ENCODE measurements at regions not wholly inside any gene's neighbourhood (a gene's known extent, or its start where the extent isn't known, plus 50 kb on each side); places are given as distances from the start of the nearest gene placed in this dataset.

- Histone ChIP-seq H2AFZ (ENCODE audit: low read length) (no peak overlapping the region), H3K4me1 (ENCODE audit: control insufficient read depth in 2 of 2, insufficient read depth in 1 of 2, low read depth in 1 of 2, low read length in 2 of 2) (no peaks in the 10 kb centered on the region), H2BK12ac (ENCODE audit: low read length) (no peak overlapping the region), H3K9me3 (replicated peaks in 1 of 2; ENCODE audit: control insufficient read depth in 2 of 2, insufficient read depth in 1 of 2, low read depth in 1 of 2, low read length in 2 of 2) (no peaks in the 10 kb centered on the region), H3K27me3 (ENCODE audit: control insufficient read depth in 3 of 3, insufficient read depth in 3 of 3, low read depth in 1 of 3, low read length in 3 of 3) (no peaks in the 10 kb centered on the region), H3K4me3 (ENCODE audit: low read length in 2 of 2) (no peak overlapping the region), H4K8ac (ENCODE audit: low read depth, low read length) (no peak overlapping the region), H3K27ac (replicated peaks; ENCODE audit: low read length) (no peak overlapping the region), H4K91ac (ENCODE audit: low read depth, low read length, poor library complexity) (no peak overlapping the region), H2BK15ac (ENCODE audit: low read length) (no peak overlapping the region), H3K4me2 (ENCODE audit: insufficient read depth, low read length, poor library complexity, severe bottlenecking) (no peak overlapping the region), H3K4ac (ENCODE audit: low read length) (no peak overlapping the region), H2BK120ac (ENCODE audit: low read depth, low read length) (no peak overlapping the region), H3K36me3 (replicated peaks in 1 of 2; ENCODE audit: control insufficient read depth in 2 of 2, insufficient read depth in 2 of 2, low read length in 2 of 2) (no peaks in the 10 kb centered on the region), H3K23ac (ENCODE audit: low read depth, low read length, poor library complexity) (no peak overlapping the region), H3K14ac (ENCODE audit: low read length) (no peak overlapping the region), H2AK5ac (ENCODE audit: low read depth, low read length) (no peak overlapping the region), H3K9ac (ENCODE audit: low read depth, low read length, poor library complexity) (no peak overlapping the region), H3K79me1 (ENCODE audit: low read depth, low read length) (no peaks in the 10 kb centered on the region), H3K18ac (ENCODE audit: low read length) (no peak overlapping the region), H2BK5ac (ENCODE audit: low read length) (no peak overlapping the region)
- no peak for DNase-seq (ENCODE audit: low spot score)
- no CpG with 5 or more reads among the region's 2 CpGs for WGBS, 2 donors (ENCODE audit: extremely low coverage in 2 of 2, insufficient read length in 2 of 2, insufficient replicate concordance in 1 of 2)
These were observed 1794.7 kb upstream of the PIK3C3 start for GRCh38 chr18:40160361-40160760.

- Histone ChIP-seq H3K18ac (ENCODE audit: low read length) (no peak overlapping the region), H3K9me3 (replicated peaks in 1 of 2; ENCODE audit: control insufficient read depth in 2 of 2, insufficient read depth in 1 of 2, low read depth in 1 of 2, low read length in 2 of 2) (no peaks in the 10 kb centered on the region), H4K8ac (ENCODE audit: low read depth, low read length) (no peak overlapping the region), H3K4me3 (ENCODE audit: low read length in 2 of 2) (no peak overlapping the region), H2BK12ac (ENCODE audit: low read length) (no peak overlapping the region), H4K91ac (ENCODE audit: low read depth, low read length, poor library complexity) (no peak overlapping the region), H2BK120ac (ENCODE audit: low read depth, low read length) (no peak overlapping the region), H3K14ac (ENCODE audit: low read length) (no peak overlapping the region), H3K27ac (replicated peaks; ENCODE audit: low read length) (no peak overlapping the region), H3K4ac (ENCODE audit: low read length) (no peak overlapping the region), H2BK15ac (ENCODE audit: low read length) (no peak overlapping the region), H3K9ac (ENCODE audit: low read depth, low read length, poor library complexity) (no peak overlapping the region), H3K36me3 (replicated peaks in 1 of 2; ENCODE audit: control insufficient read depth in 2 of 2, insufficient read depth in 2 of 2, low read length in 2 of 2) (no peaks in the 10 kb centered on the region), H3K23ac (ENCODE audit: low read depth, low read length, poor library complexity) (no peak overlapping the region), H2AK5ac (ENCODE audit: low read depth, low read length) (no peak overlapping the region), H3K27me3 (ENCODE audit: control insufficient read depth in 3 of 3, insufficient read depth in 3 of 3, low read depth in 1 of 3, low read length in 3 of 3) (no peaks in the 10 kb centered on the region), H3K4me1 (ENCODE audit: control insufficient read depth in 2 of 2, insufficient read depth in 1 of 2, low read depth in 1 of 2, low read length in 2 of 2) (no peaks in the 10 kb centered on the region), H3K4me2 (ENCODE audit: insufficient read depth, low read length, poor library complexity, severe bottlenecking) (no peak overlapping the region), H3K79me1 (ENCODE audit: low read depth, low read length) (no peaks in the 10 kb centered on the region), H2BK5ac (ENCODE audit: low read length) (no peak overlapping the region), H2AFZ (ENCODE audit: low read length) (no peak overlapping the region)
- peak; percentile 26 for DNase-seq (ENCODE audit: low spot score)
- no CpG with 5 or more reads among the region's 5 CpGs for WGBS, 2 donors (ENCODE audit: extremely low coverage in 2 of 2, insufficient read length in 2 of 2, insufficient replicate concordance in 1 of 2)
These were observed 1795.7 kb upstream of the PIK3C3 start for GRCh38 chr18:40159141-40160017.

- no peak overlapping the region for H3K23ac ChIP-seq (ENCODE audit: low read depth, low read length, poor library complexity)
- no peak overlapping the region for H2BK15ac ChIP-seq (ENCODE audit: low read length)
- H4K8ac ChIP-seq (ENCODE audit: low read depth, low read length), result no peak overlapping the region
- no peak overlapping the region for H3K14ac ChIP-seq (ENCODE audit: low read length)
- no peak overlapping the region for H3K4me3 ChIP-seq (ENCODE audit: low read length in 2 of 2)
- H2BK5ac ChIP-seq (ENCODE audit: low read length), result no peak overlapping the region
- no peak overlapping the region for H2BK12ac ChIP-seq (ENCODE audit: low read length)
- WGBS, 2 donors (ENCODE audit: extremely low coverage in 2 of 2, insufficient read length in 2 of 2, insufficient replicate concordance in 1 of 2), result no CpG with 5 or more reads among the region's 7 CpGs
- no peaks in the 10 kb centered on the region for H3K4me1 ChIP-seq (ENCODE audit: control insufficient read depth in 2 of 2, insufficient read depth in 1 of 2, low read depth in 1 of 2, low read length in 2 of 2)
- no peaks in the 10 kb centered on the region for H3K9me3 ChIP-seq (replicated peaks in 1 of 2; ENCODE audit: control insufficient read depth in 2 of 2, insufficient read depth in 1 of 2, low read depth in 1 of 2, low read length in 2 of 2)
- H3K79me1 ChIP-seq (ENCODE audit: low read depth, low read length), result no peaks in the 10 kb centered on the region
- no peaks in the 10 kb centered on the region for H3K27me3 ChIP-seq (ENCODE audit: control insufficient read depth in 3 of 3, insufficient read depth in 3 of 3, low read depth in 1 of 3, low read length in 3 of 3)
- no peak overlapping the region for H2AFZ ChIP-seq (ENCODE audit: low read length)
- H4K91ac ChIP-seq (ENCODE audit: low read depth, low read length, poor library complexity), result no peak overlapping the region
- no peak overlapping the region for H3K9ac ChIP-seq (ENCODE audit: low read depth, low read length, poor library complexity)
- H2AK5ac ChIP-seq (ENCODE audit: low read depth, low read length), result no peak overlapping the region
- no peak overlapping the region for H3K18ac ChIP-seq (ENCODE audit: low read length)
- H3K36me3 ChIP-seq (replicated peaks in 1 of 2; ENCODE audit: control insufficient read depth in 2 of 2, insufficient read depth in 2 of 2, low read length in 2 of 2), result no peaks in the 10 kb centered on the region
- no peak overlapping the region for H3K4ac ChIP-seq (ENCODE audit: low read length)
- no peak overlapping the region for H3K4me2 ChIP-seq (ENCODE audit: insufficient read depth, low read length, poor library complexity, severe bottlenecking)
- DNase-seq (ENCODE audit: low spot score), result no peak
- no peak overlapping the region for H2BK120ac ChIP-seq (ENCODE audit: low read depth, low read length)
- H3K27ac ChIP-seq (replicated peaks; ENCODE audit: low read length), result no peak overlapping the region
These were observed 1797.9 kb upstream of the PIK3C3 start for GRCh38 chr18:40157120-40157519.

GRCh38 chr18:40152859-40153258 lies 1802.2 kb upstream of the PIK3C3 start:
- H2AFZ ChIP-seq (ENCODE audit: low read length), result no peak overlapping the region
- DNase-seq (ENCODE audit: low spot score), result no peak
- H3K4me3 ChIP-seq (ENCODE audit: low read length in 2 of 2), result no peak overlapping the region
- no peak overlapping the region for H3K4me2 ChIP-seq (ENCODE audit: insufficient read depth, low read length, poor library complexity, severe bottlenecking)
- H2BK5ac ChIP-seq (ENCODE audit: low read length), result no peak overlapping the region
- no peak overlapping the region for H2BK120ac ChIP-seq (ENCODE audit: low read depth, low read length)
- no peak overlapping the region for H3K4ac ChIP-seq (ENCODE audit: low read length)
- H2BK15ac ChIP-seq (ENCODE audit: low read length), result no peak overlapping the region
- H4K8ac ChIP-seq (ENCODE audit: low read depth, low read length), result no peak overlapping the region
- no peak overlapping the region for H2AK5ac ChIP-seq (ENCODE audit: low read depth, low read length)
- H3K36me3 ChIP-seq (replicated peaks in 1 of 2; ENCODE audit: control insufficient read depth in 2 of 2, insufficient read depth in 2 of 2, low read length in 2 of 2), result no peaks in the 10 kb centered on the region
- H3K79me1 ChIP-seq (ENCODE audit: low read depth, low read length), result no peaks in the 10 kb centered on the region
- no peak overlapping the region for H4K91ac ChIP-seq (ENCODE audit: low read depth, low read length, poor library complexity)
- H3K14ac ChIP-seq (ENCODE audit: low read length), result no peak overlapping the region
- H3K9ac ChIP-seq (ENCODE audit: low read depth, low read length, poor library complexity), result no peak overlapping the region
- no peak overlapping the region for H3K27ac ChIP-seq (replicated peaks; ENCODE audit: low read length)
- no peaks in the 10 kb centered on the region for H3K9me3 ChIP-seq (replicated peaks in 1 of 2; ENCODE audit: control insufficient read depth in 2 of 2, insufficient read depth in 1 of 2, low read depth in 1 of 2, low read length in 2 of 2)
- no peaks in the 10 kb centered on the region for H3K27me3 ChIP-seq (ENCODE audit: control insufficient read depth in 3 of 3, insufficient read depth in 3 of 3, low read depth in 1 of 3, low read length in 3 of 3)
- no peak overlapping the region for H3K18ac ChIP-seq (ENCODE audit: low read length)
- no peak overlapping the region for H3K23ac ChIP-seq (ENCODE audit: low read depth, low read length, poor library complexity)
- H2BK12ac ChIP-seq (ENCODE audit: low read length), result no peak overlapping the region
- no peaks in the 10 kb centered on the region for H3K4me1 ChIP-seq (ENCODE audit: control insufficient read depth in 2 of 2, insufficient read depth in 1 of 2, low read depth in 1 of 2, low read length in 2 of 2)

Data from neuronal stem cell (in vitro differentiated cells).